Fibroblast of peridontal ligament (primary cell): ENCODE measurements at regions not wholly inside any gene's neighbourhood (a gene's known extent, or its start where the extent isn't known, plus 50 kb on each side); places are given as distances from the start of the nearest gene placed in this dataset.
A peak's percentile ranks its signal among the peaks of the same experiment; 100 is the strongest.
"Not testable (repeated sequence)": the region's sequence is repeated elsewhere in the genome, so short reads cannot be mapped to it uniquely, and the experiment has no call there.

Experiments
- DNase-seq: peaks from one replicate; pipeline ENCODE4 v3.0.0-alpha.2; 2010; ENCODE audit errors: extremely low read depth

GRCh38 chr5:164203581-164204225, 698.3 kb downstream of the MAT2B start:
- peak; percentile 51 for DNase-seq

DNA sequence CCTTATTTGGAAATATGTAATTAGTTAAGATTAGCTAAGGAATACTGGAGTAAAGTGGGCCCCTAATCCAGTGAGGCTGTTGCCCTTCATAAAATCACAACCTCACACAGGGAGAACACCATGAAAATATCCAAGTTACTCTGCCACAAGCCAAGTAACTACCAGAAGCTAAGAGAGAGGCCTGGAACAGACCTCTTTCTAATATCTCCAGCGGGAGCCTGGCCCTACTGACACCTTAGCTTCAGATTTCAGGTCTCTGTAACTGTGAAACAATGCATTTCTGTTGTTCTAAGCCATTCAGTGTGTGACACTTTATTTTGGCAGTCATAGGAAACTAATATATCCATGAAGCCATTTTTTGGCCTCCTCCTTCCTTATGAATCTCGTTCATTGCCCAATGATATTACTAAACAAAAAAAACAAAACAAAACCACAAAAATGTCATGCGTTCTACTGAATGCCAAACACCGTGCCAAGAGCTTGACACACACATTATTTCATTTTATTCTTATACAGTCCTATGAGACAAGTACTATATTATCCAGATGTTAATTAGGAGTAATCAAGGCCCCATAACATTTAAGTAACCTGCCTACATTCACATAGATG, 699.0 kb downstream of the MAT2B start:
- DNase-seq, result peak; percentile 93

- DNase-seq, result no peak
Measured at GRCh38 chr5:164206196-164206595, 700.8 kb downstream of the MAT2B start.

DNA sequence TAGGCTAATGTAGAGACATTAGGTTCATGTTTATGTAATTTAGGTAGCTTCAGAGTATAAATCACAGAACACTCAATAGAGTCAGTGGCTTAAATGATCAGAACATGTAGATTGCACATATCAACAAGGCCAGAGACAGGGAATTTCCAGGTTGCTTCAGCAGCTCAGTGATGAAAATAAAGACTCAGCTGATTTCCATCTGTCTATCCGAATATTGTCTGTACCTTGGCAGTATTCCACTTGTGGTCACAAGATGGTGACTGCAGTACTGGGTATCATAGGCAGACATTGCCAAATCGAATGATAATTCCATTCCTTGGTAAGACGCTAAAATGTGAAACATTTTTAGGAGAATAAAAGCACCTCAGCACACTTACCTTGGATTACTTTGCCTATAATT, 702.2 kb downstream of the MAT2B start:
- peak; percentile 28 for DNase-seq

- DNase-seq, result no peak
Measured at GRCh38 chr5:164210491-164210890, 705.1 kb downstream of the MAT2B start.

DNA sequence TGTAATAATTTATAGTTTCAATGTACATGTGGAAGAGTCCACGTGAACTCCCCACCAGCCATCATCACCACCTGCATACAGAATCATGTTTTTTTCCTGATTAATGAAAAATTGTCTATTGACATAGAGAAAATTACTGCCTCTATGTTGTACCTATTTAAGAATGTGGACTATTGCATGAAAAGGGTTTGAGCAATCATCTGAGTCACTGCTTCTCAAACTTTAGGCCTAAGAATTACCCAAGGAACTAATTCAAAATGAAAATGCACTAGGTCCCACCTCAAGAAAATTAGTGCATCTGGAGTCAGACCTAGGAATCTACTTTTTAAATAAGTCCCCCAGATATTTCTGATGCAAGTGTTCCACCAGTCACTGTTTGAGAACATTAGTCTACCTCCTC, 709.3 kb downstream of the MAT2B start:
- DNase-seq, result peak; percentile 61

GRCh38 chr5:164217464-164217863, 712.0 kb downstream of the MAT2B start:
- DNase-seq, result no peak

- DNase-seq, result no peak
Measured at GRCh38 chr5:164220522-164220921, 715.1 kb downstream of the MAT2B start.

- DNase-seq, result no peak
Measured at GRCh38 chr5:164224236-164224635, 718.8 kb downstream of the MAT2B start.

DNA sequence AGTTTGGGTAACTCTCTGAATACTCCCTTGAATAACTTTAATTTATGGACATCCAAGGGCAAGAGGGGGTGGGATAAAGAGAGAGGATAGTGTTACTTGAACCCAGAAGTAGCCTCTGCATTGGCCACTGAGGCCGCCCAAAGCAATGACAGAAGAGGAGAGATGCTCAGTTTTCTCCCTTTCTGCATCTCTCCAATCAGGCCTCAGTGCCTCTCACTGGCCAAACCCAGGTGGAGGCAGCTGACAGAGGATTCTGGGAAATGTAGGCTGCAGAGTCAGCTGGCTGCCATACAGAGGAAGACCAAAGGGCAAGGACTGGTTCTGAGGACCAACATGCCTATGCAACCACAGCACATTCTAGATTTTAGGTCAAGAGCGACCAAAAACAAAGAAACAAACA, 719.4 kb downstream of the MAT2B start:
- DNase-seq, result no peak

GRCh38 chr5:164230341-164230740, 724.9 kb downstream of the MAT2B start:
- DNase-seq, result no peak

GRCh38 chr5:164233791-164234190, 728.4 kb downstream of the MAT2B start:
- DNase-seq, result no peak

DNA sequence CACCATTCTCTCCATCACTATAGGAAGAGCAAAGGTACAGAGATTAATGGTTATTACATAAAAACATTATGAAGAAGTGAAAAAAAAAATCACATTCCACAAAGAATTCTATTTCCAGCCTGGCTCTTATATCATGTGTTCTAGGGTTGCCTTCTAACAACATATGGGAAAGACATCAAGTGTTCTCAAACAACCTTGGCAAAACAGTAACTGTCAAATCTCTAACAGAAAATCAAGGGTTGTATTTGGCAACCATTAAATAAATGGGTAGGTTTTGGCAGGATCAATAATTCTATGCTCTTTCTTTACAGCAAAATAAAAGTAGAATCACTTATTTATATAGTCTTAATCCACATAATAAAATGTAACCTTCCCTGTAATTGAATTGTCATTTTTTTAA, 728.9 kb downstream of the MAT2B start:
- no peak for DNase-seq

DNA sequence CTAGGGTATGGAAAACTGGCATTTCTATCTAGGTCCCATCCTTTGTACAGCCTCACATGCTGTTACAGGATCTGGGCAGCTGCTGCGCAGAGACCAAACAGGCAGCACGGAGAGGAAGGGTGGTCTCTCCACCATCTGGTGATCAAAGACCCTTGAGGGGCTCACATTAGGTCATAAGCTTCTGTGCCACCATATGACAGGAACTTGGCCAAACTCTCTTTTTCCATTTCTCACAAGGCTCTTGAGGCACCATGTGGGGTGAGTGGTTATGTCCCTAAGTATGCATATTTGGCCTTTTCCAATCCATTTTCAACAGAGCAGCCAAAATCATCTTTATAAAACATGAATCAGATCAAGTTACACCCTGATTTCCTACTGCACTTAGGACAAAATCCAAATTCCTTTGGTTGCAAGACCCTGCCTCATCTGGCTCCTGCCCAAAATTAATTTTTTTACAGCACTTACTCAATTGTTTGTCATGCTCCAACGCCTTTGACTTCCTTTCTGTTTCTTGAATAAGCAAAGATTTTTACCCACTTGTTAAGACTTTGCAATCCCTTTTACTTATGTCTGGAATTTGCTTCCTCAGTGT, 730.0 kb downstream of the MAT2B start:
- peak; percentile 94 for DNase-seq

GRCh38 chr5:164237486-164237885, 732.1 kb downstream of the MAT2B start:
- peak; percentile 54 for DNase-seq

DNA sequence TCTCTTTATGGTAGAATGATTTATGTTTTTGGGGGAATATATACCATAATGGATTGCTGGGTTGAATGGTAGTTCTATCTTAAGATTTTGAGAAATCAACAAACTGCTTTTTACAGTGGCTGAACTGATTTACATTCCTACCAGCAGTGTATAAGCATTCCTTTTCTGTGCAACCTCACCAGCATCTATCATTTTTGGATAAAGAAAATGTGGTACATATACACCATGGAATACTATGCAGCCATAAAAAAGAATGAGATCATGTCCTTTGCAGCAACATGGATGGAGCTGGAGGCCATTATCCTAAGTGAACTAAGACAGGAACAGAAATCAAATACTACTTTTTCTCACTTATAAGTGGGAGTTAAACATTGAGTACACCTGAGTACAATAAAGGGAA, 746.4 kb downstream of the MAT2B start:
- not testable (repeated sequence) for DNase-seq

DNA sequence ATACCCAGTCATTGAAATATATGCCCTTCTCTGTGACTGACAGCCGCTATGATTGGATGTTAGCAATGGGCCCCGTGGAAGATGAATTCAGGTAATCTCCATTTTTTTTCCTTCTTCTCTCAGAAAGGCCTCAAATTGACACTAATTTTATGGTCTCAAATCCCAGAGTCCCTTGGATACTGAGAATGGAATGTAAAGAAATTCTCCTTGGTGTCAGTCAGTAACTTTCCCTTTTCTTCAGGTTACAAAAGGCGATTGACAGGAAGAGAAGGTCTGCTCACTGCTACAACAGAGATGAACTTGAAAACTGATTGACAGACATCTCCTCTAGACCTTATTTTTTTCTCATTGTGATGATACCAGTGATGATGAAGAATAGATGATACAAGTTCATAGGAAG, 748.3 kb downstream of the MAT2B start:
- DNase-seq, result no peak

DNA sequence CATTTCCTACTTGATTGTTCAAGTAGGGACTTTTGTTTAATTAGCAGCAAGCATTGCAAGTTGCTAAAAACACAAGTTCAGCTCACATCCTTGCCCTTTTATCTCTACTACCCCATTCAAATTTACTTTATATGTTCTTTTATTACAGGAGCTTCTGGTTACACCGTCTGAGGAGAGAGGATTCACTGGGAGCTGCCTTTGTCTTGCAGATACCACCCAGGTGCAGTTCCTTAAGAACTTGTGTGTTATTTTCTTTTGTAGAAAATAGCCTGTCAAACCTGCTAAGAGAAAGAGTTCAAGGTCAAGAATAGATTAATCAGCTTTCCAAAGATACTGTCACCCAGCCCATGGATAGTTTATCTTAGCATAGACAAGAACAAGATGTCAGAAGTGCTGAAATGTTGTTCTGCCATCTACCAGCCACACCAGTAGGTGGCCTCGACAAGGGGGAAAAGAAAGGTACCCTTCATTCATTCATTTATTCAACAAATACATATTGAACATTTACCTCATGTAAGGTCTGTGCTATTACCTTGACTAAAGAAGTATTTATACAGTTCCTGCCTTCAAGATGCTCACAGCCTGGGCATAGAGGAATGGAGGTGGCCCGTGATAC, 750.3 kb downstream of the MAT2B start:
- no peak for DNase-seq

DNA sequence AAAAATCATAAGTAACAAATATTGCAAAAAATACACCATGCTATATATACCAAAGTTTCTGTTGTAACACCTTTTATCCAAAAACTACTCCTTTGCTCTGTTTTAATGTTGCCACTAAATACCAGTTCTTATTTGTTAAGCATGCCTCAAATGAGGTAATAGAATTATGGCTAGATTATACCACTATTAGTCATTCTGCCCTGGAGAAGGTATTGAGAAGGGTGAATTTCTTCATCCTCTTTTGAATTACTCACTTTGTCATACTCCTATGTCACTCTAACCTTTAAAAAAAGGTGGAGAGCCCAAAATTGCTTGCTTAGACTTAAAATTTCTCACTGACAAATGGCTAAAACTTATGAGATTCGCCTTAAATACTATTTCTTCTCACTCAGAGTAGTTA, 750.9 kb downstream of the MAT2B start:
- peak; percentile 23 for DNase-seq

GRCh38 chr5:164256954-164257353, 751.5 kb downstream of the MAT2B start:
- DNase-seq, result no peak

DNA sequence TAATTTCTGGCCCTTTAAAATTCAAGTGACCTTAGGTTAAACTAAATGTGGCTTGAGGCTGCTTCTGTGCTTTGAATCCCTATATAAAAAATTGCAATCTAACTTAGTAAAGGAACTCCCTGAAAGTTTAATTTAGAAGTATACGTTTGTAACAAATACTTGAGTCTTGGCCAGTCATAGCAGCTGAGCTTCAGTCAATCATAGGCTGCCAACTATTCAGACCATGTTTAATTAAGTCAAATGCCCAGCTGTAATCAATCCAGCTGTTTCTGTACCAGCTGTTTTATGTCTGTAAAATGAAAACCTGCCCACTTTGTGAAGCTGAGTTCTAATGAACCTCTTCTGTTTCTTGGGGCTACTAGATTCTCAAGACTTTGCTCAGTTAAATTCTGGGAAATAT, 760.1 kb downstream of the MAT2B start:
- DNase-seq, result peak; percentile 45

- no peak for DNase-seq
Measured at GRCh38 chr5:164266571-164266970, 761.2 kb downstream of the MAT2B start.

- DNase-seq, result peak; percentile 25
Measured at GRCh38 chr5:164277720-164278119, 772.3 kb downstream of the MAT2B start.
